ENCODE measurements at regions not wholly inside any gene's neighbourhood (a gene's known extent, or its start where the extent isn't known, plus 50 kb on each side); places are given as distances from the start of the nearest gene placed in this dataset.
"Not testable (repeated sequence)": the region's sequence is repeated elsewhere in the genome, so short reads cannot be mapped to it uniquely, and the experiment has no call there.

DNA sequence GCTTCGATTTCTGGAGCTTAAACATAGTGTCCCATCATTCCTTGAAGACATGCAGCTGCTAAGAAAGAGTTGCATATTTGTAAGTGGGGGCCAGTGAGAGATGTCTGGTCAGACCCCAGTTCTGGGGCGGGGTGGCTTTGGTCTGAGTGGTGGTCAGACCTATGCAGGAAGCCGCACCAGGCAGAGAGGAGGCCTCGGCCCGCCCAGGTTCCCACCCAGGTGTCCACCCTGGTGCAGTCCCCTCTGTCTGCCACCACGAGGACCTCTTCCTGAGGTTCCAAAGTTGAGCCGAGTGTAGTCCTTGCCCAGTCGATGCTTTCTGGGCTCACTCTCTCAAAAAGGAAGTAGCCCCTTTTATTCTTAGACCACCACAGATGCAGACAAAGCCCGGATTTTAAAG is 122.6 kb upstream of the DLG1 start:
- no peak for TF ChIP-seq CTCF (IDR thresholded peaks at IDR 0.05; ENCODE audit: low read depth, low read length, missing control alignments)
- DNase-seq (ENCODE audit: low read depth) = no peak
- H3K4me3 ChIP-seq (ENCODE audit: low read depth, low read length) = no peak overlapping the region
- in situ Hi-C loops (cut with HindIII; ENCODE audit: low sequenced_read_pairs) = no loop called here

DNA sequence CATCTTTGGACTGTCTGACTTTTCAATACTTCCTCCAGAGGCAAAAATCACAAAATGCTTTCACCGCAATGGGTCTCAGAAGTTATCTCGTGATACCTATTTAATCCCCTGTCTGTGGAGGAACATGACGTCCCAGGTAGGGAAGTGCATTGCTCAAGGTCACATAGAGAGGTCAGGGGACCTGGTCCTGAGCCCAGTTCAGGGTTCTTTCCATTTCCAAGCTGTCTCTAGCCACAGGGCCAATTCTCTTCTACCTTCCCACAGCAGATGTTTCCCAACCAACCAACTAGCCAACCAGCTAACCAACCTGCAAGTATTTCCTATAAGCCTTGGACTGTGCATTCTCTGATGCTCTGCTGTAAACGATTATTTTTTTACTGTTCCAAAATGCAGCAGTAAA is 122.2 kb upstream of the DLG1 start:
- in situ Hi-C loops (cut with HindIII; ENCODE audit: low sequenced_read_pairs) = no loop called here
- TF ChIP-seq CTCF (IDR thresholded peaks at IDR 0.05; ENCODE audit: low read depth, low read length, missing control alignments) = no peak
- no peak overlapping the region for H3K4me3 ChIP-seq (ENCODE audit: low read depth, low read length)
- DNase-seq (ENCODE audit: low read depth) = no peak

GRCh38 chr3:197420115-197420514 is 121.7 kb upstream of the DLG1 start:
- TF ChIP-seq CTCF (IDR thresholded peaks at IDR 0.05; ENCODE audit: low read depth, low read length, missing control alignments) = no peak
- DNase-seq (ENCODE audit: low read depth) = no peak
- in situ Hi-C loops (cut with HindIII; ENCODE audit: low sequenced_read_pairs) = no loop called here
- no peak overlapping the region for H3K4me3 ChIP-seq (ENCODE audit: low read depth, low read length)

DNA sequence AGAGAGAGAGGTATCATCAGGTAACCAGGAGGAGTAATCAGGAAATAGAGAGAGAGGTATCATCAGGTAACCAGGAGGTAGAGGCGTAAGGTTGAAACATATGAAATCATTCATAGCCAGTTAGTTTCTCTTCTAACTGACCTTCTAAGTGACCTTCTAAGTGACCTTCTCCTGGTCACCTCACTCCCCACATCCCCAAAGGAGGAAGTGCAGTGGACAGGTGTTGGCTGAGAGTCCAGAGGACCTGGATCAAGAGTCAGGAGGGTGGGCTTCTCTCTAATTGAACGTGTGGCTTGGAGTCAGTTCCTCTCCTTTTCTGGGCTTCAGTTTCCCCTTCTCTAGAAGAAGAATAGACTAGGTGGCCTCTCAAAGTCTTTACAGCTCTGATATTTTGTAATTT is 121.3 kb upstream of the DLG1 start:
- no peak for TF ChIP-seq CTCF (IDR thresholded peaks at IDR 0.05; ENCODE audit: low read depth, low read length, missing control alignments)
- in situ Hi-C loops (cut with HindIII; ENCODE audit: low sequenced_read_pairs) = loop anchor here (5.0 kb wide), 1 partner anchor 33 kb away; no protein-coding TSS in a partner anchor
- no peak for DNase-seq (ENCODE audit: low read depth)
- H3K4me3 ChIP-seq (ENCODE audit: low read depth, low read length) = no peak overlapping the region

- TF ChIP-seq CTCF (IDR thresholded peaks at IDR 0.05; ENCODE audit: low read depth, low read length, missing control alignments) = no peak
- in situ Hi-C loops (cut with HindIII; ENCODE audit: low sequenced_read_pairs) = loop anchor here (5.0 kb wide), 1 partner anchor 34 kb away; no protein-coding TSS in a partner anchor
These were observed 119.7 kb upstream of the DLG1 start for GRCh38 chr3:197417911-197418618.

GRCh38 chr3:197417441-197417840 is 119.0 kb upstream of the DLG1 start:
- TF ChIP-seq CTCF (IDR thresholded peaks at IDR 0.05; ENCODE audit: low read depth, low read length, missing control alignments) = no peak
- no peak overlapping the region for H3K4me3 ChIP-seq (ENCODE audit: low read depth, low read length)
- DNase-seq (ENCODE audit: low read depth) = no peak
- in situ Hi-C loops (cut with HindIII; ENCODE audit: low sequenced_read_pairs) = loop anchor here (5.0 kb wide), 1 partner anchor 35 kb away; no protein-coding TSS in a partner anchor

More at GRCh38 chr3:197417911-197418618, 119.7 kb upstream of the DLG1 start:
- DNase-seq (ENCODE audit: low read depth) = no peak
- H3K4me3 ChIP-seq (ENCODE audit: low read depth, low read length) = no peak overlapping the region

DNA sequence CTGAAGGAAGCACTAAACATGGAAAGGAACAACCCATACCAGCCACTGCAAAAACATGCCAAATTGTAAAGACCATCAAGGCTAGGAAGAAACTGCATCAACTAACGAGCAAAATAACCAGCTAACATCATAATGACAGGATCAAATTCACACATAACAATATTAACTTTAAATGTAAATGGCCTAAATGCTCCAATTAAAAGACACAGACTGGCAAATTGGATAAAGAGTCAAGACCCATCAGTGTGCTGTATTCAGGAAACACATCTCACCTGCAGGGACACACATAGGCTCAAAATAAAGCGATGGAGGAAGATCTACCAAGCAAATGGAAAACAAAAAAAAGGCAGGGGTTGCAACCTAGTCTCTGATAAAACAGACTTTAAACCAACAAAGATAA is 113.5 kb upstream of the DLG1 start:
- in situ Hi-C loops (cut with HindIII; ENCODE audit: low sequenced_read_pairs); H3K4me3 ChIP-seq (ENCODE audit: low read depth, low read length); DNase-seq (ENCODE audit: low read depth): not testable (repeated sequence)

DNA sequence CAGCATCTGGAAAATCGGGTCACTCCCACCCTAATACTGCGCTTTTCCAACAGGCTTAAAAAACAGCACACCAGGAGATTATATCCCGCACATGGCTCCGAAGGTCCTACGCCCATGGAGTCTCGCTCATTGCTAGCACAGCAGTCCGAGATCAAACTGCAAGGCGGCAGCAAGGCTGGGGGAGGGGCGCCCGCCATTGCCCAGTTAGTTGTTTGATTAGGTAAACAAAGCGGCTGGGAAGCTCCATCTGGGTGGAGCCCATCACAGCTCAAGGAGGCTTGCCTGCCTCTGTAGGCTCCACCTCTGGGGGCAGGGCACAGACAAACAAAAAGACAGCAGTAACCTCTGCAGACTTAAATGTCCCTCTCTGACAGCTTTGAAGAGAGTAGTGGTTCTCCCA is 111.8 kb upstream of the DLG1 start:
- H3K4me3 ChIP-seq (ENCODE audit: low read depth, low read length); in situ Hi-C loops (cut with HindIII; ENCODE audit: low sequenced_read_pairs); DNase-seq (ENCODE audit: low read depth): not testable (repeated sequence)

Data from astrocyte of the cerebellum (primary cell).